HEK293 (cell line): ENCODE measurements at regions not wholly inside any gene's neighbourhood (a gene's known extent, or its start where the extent isn't known, plus 50 kb on each side); places are given as distances from the start of the nearest gene placed in this dataset.

ENCODE experiments used
- HOXC10 ChIP-seq: sonication (generic); formaldehyde crosslinking; IDR thresholded peaks from 2 replicates; pipeline ENCODE4 v1.8.1; 2023; ENCODE audit warnings: mild to moderate bottlenecking, missing genetic modification reagents
- ZBTB11 ChIP-seq: fragments of 450-650 bp; formaldehyde crosslinking; conservative IDR thresholded peaks from 2 replicates; pipeline ENCODE4 v1.5.1; 2016; ENCODE audit warnings: low read depth, missing biosample characterization, missing genetic modification characterization
- ZBTB44 ChIP-seq: fragments of 450-650 bp; IDR thresholded peaks from 2 replicates; pipeline ENCODE4 v1.5.1; 2018; ENCODE audit warnings: missing biosample characterization, mild to moderate bottlenecking, missing genetic modification characterization
- ZNF175 ChIP-seq: fragments of 450-650 bp; formaldehyde crosslinking; IDR thresholded peaks from 2 replicates; pipeline ENCODE4 v1.5.1; 2016; ENCODE audit warnings: missing biosample characterization, missing genetic modification characterization
- ZNF202 ChIP-seq: fragments of 450-650 bp; formaldehyde crosslinking; IDR thresholded peaks from 2 replicates; pipeline ENCODE4 v1.5.1; 2016; ENCODE audit warnings: missing biosample characterization, missing genetic modification characterization, borderline replicate concordance
- ZNF558 ChIP-seq: fragments of 450-650 bp; formaldehyde crosslinking; IDR thresholded peaks from 2 replicates; pipeline ENCODE4 v1.5.1; 2016; ENCODE audit warnings: missing biosample characterization, missing genetic modification characterization
- ZNF707 ChIP-seq: fragments of 450-650 bp; formaldehyde crosslinking; IDR thresholded peaks from 2 replicates; pipeline ENCODE4 v1.5.1; 2016; ENCODE audit warnings: missing biosample characterization, missing genetic modification characterization
- TF ChIP-seq, protein P1 (sequence below): fragments of 450-650 bp; formaldehyde crosslinking; IDR thresholded peaks from 2 replicates; pipeline ENCODE4 v1.5.1; 2016; ENCODE audit warnings: missing biosample characterization, missing genetic modification characterization

DNA sequence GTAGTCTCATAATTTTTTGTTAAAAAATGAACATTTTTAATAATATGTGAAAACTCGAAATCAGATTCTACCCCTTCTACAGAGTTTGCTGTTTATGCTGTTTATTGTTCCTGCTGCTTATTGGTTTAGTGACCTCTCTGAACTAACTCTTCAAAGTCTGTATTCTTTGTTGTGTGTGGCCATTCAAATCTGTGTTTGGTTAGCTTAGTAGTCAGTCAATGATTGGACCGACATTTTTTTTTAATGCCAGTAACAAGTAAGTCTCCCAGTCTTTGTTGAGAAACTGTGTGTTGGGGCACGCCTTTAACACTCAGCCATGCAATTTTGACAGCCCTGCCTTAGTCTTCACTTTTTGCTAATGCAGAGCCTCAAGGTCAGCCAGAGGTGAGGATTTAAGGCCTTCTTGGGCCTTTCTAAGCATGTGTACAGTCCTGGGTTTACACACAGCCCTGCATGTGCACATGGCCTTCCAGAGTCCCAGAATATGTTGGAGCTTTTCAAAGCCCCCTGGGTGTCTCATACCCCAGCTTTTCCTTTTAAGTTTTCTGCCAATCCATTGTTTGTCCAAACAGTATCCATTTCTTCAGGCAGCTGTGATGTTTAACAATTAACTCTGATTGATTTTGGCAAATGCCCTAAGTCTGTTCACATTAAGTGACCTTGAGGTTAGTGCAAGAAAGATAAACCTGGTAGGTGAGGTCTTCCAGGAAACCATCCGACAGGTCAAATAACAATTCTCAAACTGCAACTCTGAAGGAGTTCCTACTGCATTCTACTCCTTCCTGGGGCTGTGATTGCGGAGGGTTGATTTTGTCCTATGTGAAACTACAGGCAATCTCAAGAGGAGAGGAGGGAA, 389.3 kb downstream of the PMP22 start:
- TF ChIP-seq, protein P1, sequence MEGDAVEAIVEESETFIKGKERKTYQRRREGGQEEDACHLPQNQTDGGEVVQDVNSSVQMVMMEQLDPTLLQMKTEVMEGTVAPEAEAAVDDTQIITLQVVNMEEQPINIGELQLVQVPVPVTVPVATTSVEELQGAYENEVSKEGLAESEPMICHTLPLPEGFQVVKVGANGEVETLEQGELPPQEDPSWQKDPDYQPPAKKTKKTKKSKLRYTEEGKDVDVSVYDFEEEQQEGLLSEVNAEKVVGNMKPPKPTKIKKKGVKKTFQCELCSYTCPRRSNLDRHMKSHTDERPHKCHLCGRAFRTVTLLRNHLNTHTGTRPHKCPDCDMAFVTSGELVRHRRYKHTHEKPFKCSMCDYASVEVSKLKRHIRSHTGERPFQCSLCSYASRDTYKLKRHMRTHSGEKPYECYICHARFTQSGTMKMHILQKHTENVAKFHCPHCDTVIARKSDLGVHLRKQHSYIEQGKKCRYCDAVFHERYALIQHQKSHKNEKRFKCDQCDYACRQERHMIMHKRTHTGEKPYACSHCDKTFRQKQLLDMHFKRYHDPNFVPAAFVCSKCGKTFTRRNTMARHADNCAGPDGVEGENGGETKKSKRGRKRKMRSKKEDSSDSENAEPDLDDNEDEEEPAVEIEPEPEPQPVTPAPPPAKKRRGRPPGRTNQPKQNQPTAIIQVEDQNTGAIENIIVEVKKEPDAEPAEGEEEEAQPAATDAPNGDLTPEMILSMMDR: no peak
- TF ChIP-seq ZNF707 (tag by site-specific recombination): no peak
- TF ChIP-seq ZBTB44: no peak
- TF ChIP-seq ZNF175 (tag by site-specific recombination): no peak
- TF ChIP-seq HOXC10 (CRISPR knock-in tag): no peak
- TF ChIP-seq ZBTB11 (tag by site-specific recombination): no peak
- no peak for TF ChIP-seq ZNF558 (tag by site-specific recombination)
- TF ChIP-seq ZNF202: no peak
